Dendritic cell treated with granulocyte-macrophage colony-stimulating factor and Interleukin-4, amounts not matched to agents 40 ng/mL and 50 ng/mL, for 4 days (primary cell): ENCODE measurements at regions not wholly inside any gene's neighbourhood (a gene's known extent, or its start where the extent isn't known, plus 50 kb on each side); places are given as distances from the start of the nearest gene placed in this dataset.

Experiments
- H3K27ac Mint-ChIP-seq: one replicate; pipeline ENCODE4 v1.8.0; 2022; ENCODE audit warnings: mild to moderate bottlenecking, mixed read lengths
- H3K27me3 Mint-ChIP-seq: one replicate; pipeline ENCODE4 v1.8.0; 2022; ENCODE audit warnings: mild to moderate bottlenecking, mixed read lengths
- H3K36me3 Mint-ChIP-seq: one replicate; pipeline ENCODE4 v1.8.0; 2022; ENCODE audit warnings: low read depth, mixed read lengths
- H3K4me1 Mint-ChIP-seq: one replicate; pipeline ENCODE4 v1.8.0; 2022; ENCODE audit warnings: low read depth, mixed read lengths
- H3K4me3 Mint-ChIP-seq: one replicate; pipeline ENCODE4 v1.8.0; 2022; ENCODE audit warnings: mild to moderate bottlenecking, moderate library complexity, mixed read lengths
- H3K9me3 Mint-ChIP-seq: one replicate; pipeline ENCODE4 v1.8.0; 2022; ENCODE audit warnings: mixed read lengths
- intact Hi-C: fragments of 100-400 bp; cut with micrococcal nuclease; formaldehyde crosslinking; loops from one replicate; pipeline ENCODE4 v1.15.0; 2022

DNA sequence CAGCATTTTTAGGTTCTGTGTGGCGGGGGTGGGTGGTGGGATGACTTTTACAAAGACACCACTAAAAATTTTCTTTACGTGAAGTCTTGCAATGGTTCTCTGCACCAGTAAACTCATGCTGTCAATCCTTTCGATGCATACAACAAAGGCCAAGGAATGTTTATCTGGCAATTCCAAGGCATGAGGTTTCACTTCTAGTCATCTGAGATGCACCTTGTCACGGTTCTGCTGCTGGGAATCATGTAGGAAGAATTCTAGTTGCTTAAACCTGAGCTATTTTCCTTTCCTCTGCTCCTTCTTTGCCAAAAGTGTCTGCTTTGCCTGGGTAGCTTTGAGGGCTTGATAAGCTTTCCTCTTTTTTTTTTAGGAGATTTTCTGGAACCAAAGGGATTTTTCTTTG lies 1204.5 kb upstream of the SEMA6A start:
- intact Hi-C loops: no loop called here
- no peaks in the 10 kb centered on the region for H3K4me1 Mint-ChIP-seq

DNA sequence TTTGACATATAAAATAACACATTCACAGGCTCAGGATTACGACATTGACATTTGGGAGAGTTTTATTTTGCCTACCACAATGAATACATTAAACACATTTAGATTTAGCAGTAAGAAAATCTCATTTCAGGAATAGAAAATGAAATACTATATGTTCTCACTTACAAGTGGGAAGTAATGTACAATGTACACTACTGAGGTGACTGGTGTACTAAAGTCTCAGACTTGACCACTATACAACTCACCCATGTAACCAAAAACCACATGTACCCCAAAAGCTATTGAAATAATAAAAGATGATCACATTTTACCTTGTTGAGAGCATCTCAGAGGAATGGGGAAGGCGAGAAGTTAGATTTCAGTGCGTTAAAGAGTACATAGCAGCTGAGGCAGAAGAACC lies 1202.4 kb upstream of the SEMA6A start:
- Mint-ChIP-seq H3K4me1 (no peaks in the 10 kb centered on the region), H3K27ac (no peak overlapping the region), H3K4me3 (no peak overlapping the region), H3K9me3 (peaks cover 31% of the 10 kb centered on the region), H3K27me3 (no peaks in the 10 kb centered on the region), H3K36me3 (no peaks in the 10 kb centered on the region)
- intact Hi-C loops: no loop called here

More for the DNA sequence above, 1204.5 kb upstream of the SEMA6A start:
- Mint-ChIP-seq H3K4me3 (no peak overlapping the region), H3K27ac (no peak overlapping the region), H3K27me3 (no peaks in the 10 kb centered on the region), H3K9me3 (peaks cover 23% of the 10 kb centered on the region), H3K36me3 (no peaks in the 10 kb centered on the region)

GRCh38 chr5:117769877-117770276 lies 1195.3 kb upstream of the SEMA6A start:
- Mint-ChIP-seq H3K4me3 (no peak overlapping the region), H3K36me3 (no peaks in the 10 kb centered on the region), H3K9me3 (peaks cover 41% of the 10 kb centered on the region), H3K27ac (no peak overlapping the region), H3K4me1 (no peaks in the 10 kb centered on the region), H3K27me3 (no peaks in the 10 kb centered on the region)
- intact Hi-C loops: no loop called here

GRCh38 chr5:117763271-117763670 lies 1188.6 kb upstream of the SEMA6A start:
- Mint-ChIP-seq H3K36me3 (no peaks in the 10 kb centered on the region), H3K4me3 (no peak overlapping the region), H3K27me3 (no peaks in the 10 kb centered on the region), H3K9me3 (peaks cover under 1% of the 10 kb centered on the region), H3K27ac (no peak overlapping the region), H3K4me1 (no peaks in the 10 kb centered on the region)
- intact Hi-C loops: no loop called here

GRCh38 chr5:117761186-117761585 lies 1186.6 kb upstream of the SEMA6A start:
- no peaks in the 10 kb centered on the region for H3K36me3 Mint-ChIP-seq

GRCh38 chr5:117759849-117760499 lies 1185.4 kb upstream of the SEMA6A start:
- no peak overlapping the region for H3K27ac Mint-ChIP-seq
- H3K36me3 Mint-ChIP-seq: no peaks in the 10 kb centered on the region
- intact Hi-C loops: no loop called here
- peaks cover 7% of the 10 kb centered on the region for H3K9me3 Mint-ChIP-seq
- no peaks in the 10 kb centered on the region for H3K4me1 Mint-ChIP-seq
- H3K27me3 Mint-ChIP-seq: no peaks in the 10 kb centered on the region
- H3K4me3 Mint-ChIP-seq: no peak overlapping the region

More at GRCh38 chr5:117761186-117761585, 1186.6 kb upstream of the SEMA6A start:
- H3K4me1 Mint-ChIP-seq: no peaks in the 10 kb centered on the region
- H3K9me3 Mint-ChIP-seq: no peaks in the 10 kb centered on the region
- no peak overlapping the region for H3K27ac Mint-ChIP-seq
- intact Hi-C loops: no loop called here
- no peaks in the 10 kb centered on the region for H3K27me3 Mint-ChIP-seq
- H3K4me3 Mint-ChIP-seq: no peak overlapping the region

GRCh38 chr5:117752403-117752802 lies 1177.8 kb upstream of the SEMA6A start:
- no peaks in the 10 kb centered on the region for H3K4me1 Mint-ChIP-seq
- H3K36me3 Mint-ChIP-seq: no peaks in the 10 kb centered on the region
- intact Hi-C loops: no loop called here
- H3K27ac Mint-ChIP-seq: no peak overlapping the region
- no peaks in the 10 kb centered on the region for H3K27me3 Mint-ChIP-seq
- H3K4me3 Mint-ChIP-seq: no peak overlapping the region
- peaks cover 16% of the 10 kb centered on the region for H3K9me3 Mint-ChIP-seq

- H3K27me3 Mint-ChIP-seq: no peaks in the 10 kb centered on the region
- H3K4me1 Mint-ChIP-seq: no peaks in the 10 kb centered on the region
- peaks cover 14% of the 10 kb centered on the region for H3K9me3 Mint-ChIP-seq
- H3K4me3 Mint-ChIP-seq: no peak overlapping the region
- intact Hi-C loops: no loop called here
- H3K36me3 Mint-ChIP-seq: no peaks in the 10 kb centered on the region
- H3K27ac Mint-ChIP-seq: no peak overlapping the region
These were observed 1173.7 kb upstream of the SEMA6A start for GRCh38 chr5:117748336-117748735.

DNA sequence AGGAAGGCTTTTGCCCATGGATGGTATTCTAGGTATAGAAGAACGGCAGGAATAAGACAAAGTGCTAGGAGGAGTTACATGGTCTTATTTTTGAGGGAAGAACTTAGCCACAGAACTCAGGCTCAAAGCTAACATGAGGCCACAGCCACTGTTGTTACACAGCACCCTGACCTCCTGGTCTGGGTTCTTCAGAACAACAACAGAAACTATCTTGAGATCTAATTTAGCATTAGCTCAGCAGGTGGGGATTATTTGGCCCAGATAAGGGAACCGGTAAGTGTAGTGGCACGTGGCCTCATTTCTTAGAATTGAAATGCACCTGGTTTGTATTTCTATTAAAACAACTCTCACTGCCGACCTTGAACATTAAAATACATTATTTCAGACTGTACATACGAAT lies 1168.7 kb upstream of the SEMA6A start:
- Mint-ChIP-seq H3K4me1 (no peaks in the 10 kb centered on the region), H3K27ac (no peak overlapping the region), H3K36me3 (no peaks in the 10 kb centered on the region), H3K9me3 (peaks cover 16% of the 10 kb centered on the region), H3K27me3 (no peaks in the 10 kb centered on the region), H3K4me3 (no peak overlapping the region)
- intact Hi-C loops: no loop called here

DNA sequence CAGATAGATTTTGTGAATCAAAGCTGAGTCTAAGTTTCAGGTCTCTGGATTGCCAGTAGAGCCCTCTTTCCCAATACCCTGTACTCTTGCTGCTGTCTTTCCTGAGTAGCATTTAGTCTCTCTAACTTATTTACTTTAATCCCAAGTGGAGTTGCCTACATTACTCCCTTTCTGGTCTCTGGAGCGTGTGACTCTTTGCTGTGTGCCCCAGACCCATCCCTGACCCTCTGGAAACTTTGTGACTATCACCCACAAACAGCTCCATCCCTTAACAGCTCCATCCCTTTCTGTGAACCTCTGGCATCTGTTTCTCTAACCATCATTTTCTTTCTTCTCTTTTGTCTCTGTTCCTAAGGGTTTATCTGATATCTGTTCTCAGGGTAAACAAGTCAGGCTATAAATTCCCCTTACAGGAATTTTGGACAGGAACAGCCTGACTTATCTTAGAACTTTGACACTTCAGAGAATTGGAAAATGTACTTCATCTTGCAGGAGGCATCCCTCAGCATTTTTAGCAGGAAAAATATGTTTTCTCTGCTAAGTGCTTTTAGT lies 1167.1 kb upstream of the SEMA6A start:
- H3K27me3 Mint-ChIP-seq: no peaks in the 10 kb centered on the region
- intact Hi-C loops: no loop called here
- H3K9me3 Mint-ChIP-seq: peaks cover 13% of the 10 kb centered on the region
- no peaks in the 10 kb centered on the region for H3K36me3 Mint-ChIP-seq
- H3K4me1 Mint-ChIP-seq: no peaks in the 10 kb centered on the region
- no peak overlapping the region for H3K4me3 Mint-ChIP-seq
- no peak overlapping the region for H3K27ac Mint-ChIP-seq

DNA sequence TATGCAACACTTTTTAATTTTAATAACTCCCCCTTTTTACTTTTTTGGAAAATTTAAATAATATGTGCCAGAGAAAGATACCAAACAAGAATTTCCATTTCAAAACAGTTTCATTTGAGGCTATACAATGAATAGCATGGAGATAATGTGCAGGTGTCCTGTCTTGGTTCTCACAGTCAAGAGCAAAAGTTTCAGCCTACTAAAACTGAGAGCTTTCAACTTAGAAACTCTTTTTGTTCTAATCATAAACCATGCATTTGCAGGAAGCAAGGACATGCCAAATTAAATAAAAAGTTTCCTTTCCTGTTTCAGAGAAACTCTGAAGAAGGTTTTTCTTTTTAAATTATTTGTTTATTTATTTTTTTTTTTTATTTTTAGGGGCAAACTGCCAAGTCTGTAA lies 1165.6 kb upstream of the SEMA6A start:
- Mint-ChIP-seq H3K27ac (no peak overlapping the region), H3K36me3 (no peaks in the 10 kb centered on the region), H3K4me3 (no peak overlapping the region), H3K27me3 (no peaks in the 10 kb centered on the region), H3K4me1 (no peaks in the 10 kb centered on the region), H3K9me3 (peaks cover 13% of the 10 kb centered on the region)
- intact Hi-C loops: no loop called here

DNA sequence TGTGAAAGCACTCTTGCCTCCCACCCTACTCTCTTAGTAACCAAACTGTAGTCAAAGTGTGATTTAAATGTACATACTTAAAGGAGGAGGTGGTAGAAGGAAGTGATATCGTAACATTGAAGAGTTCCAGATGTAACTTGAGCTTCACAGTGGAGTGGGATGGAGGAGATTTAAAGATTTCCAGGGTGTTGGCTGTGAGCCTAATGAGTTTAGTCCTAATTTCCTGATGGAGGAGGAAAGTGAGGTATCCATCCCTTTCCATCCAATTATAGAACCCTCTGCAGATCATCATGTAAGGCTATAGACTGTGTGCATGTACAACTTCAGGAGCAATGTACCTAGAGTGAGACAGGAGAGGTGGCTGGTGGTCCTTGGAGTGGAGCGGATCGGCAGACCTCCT lies 1163.9 kb upstream of the SEMA6A start:
- H3K27ac Mint-ChIP-seq: no peak overlapping the region
- H3K4me3 Mint-ChIP-seq: no peak overlapping the region
- H3K27me3 Mint-ChIP-seq: no peaks in the 10 kb centered on the region
- intact Hi-C loops: no loop called here
- no peaks in the 10 kb centered on the region for H3K36me3 Mint-ChIP-seq
- peaks cover 13% of the 10 kb centered on the region for H3K9me3 Mint-ChIP-seq
- H3K4me1 Mint-ChIP-seq: no peaks in the 10 kb centered on the region

GRCh38 chr5:117736698-117737097 lies 1162.1 kb upstream of the SEMA6A start:
- intact Hi-C loops: no loop called here
- no peak overlapping the region for H3K27ac Mint-ChIP-seq

DNA sequence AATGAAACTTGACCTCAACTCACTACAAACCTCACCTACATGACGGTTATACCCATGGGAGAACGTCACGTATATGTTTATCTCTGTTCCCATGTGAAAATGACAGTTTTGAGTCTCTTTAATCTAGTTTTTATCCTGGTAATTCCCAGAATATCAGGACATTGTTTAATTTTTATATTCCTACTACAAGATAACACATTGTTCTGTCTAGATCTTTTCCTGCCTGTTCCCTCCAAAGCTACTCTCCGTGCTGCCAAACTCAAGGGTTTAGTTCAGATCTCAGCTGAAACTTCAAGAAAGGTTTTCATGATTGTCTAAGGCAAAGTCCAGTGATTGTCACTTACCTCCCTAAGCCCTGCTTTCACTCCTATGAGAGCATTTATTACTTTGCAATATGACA lies 1159.4 kb upstream of the SEMA6A start:
- Mint-ChIP-seq H3K9me3 (peaks cover 31% of the 10 kb centered on the region), H3K27me3 (no peaks in the 10 kb centered on the region), H3K4me3 (no peak overlapping the region), H3K36me3 (no peaks in the 10 kb centered on the region), H3K27ac (no peak overlapping the region), H3K4me1 (no peaks in the 10 kb centered on the region)
- intact Hi-C loops: no loop called here

More at GRCh38 chr5:117736698-117737097, 1162.1 kb upstream of the SEMA6A start:
- Mint-ChIP-seq H3K9me3 (peaks cover 19% of the 10 kb centered on the region), H3K4me1 (no peaks in the 10 kb centered on the region), H3K4me3 (no peak overlapping the region), H3K27me3 (no peaks in the 10 kb centered on the region), H3K36me3 (no peaks in the 10 kb centered on the region)

- H3K27ac Mint-ChIP-seq: no peak overlapping the region
- H3K27me3 Mint-ChIP-seq: no peaks in the 10 kb centered on the region
These were observed 1158.4 kb upstream of the SEMA6A start for GRCh38 chr5:117733051-117733450.

More at GRCh38 chr5:117733051-117733450, 1158.4 kb upstream of the SEMA6A start:
- intact Hi-C loops: no loop called here
- H3K4me1 Mint-ChIP-seq: no peaks in the 10 kb centered on the region
- peaks cover 26% of the 10 kb centered on the region for H3K9me3 Mint-ChIP-seq
- H3K4me3 Mint-ChIP-seq: no peak overlapping the region
- no peaks in the 10 kb centered on the region for H3K36me3 Mint-ChIP-seq
